BLaER1 (cell line): ENCODE measurements at regions not wholly inside any gene's neighbourhood (a gene's known extent, or its start where the extent isn't known, plus 50 kb on each side); places are given as distances from the start of the nearest gene placed in this dataset.

Experiments used
- H3K27ac ChIP-seq: shearing (Covaris generic); formaldehyde crosslinking; 2 replicates; pipeline ENCODE4 v1.8.1; 2022
- H3K27me3 ChIP-seq: shearing (Covaris generic); formaldehyde crosslinking; 2 replicates; pipeline ENCODE4 v1.8.1; 2022
- H3K36me3 ChIP-seq: shearing (Covaris generic); formaldehyde crosslinking; 2 replicates; pipeline ENCODE4 v1.8.1; 2022
- H3K4me1 ChIP-seq: shearing (Covaris generic); formaldehyde crosslinking; 2 replicates; pipeline ENCODE4 v1.8.1; 2022
- H3K4me2 ChIP-seq: shearing (Covaris generic); formaldehyde crosslinking; 2 replicates; pipeline ENCODE4 v1.8.1; 2022
- H3K4me3 ChIP-seq: shearing (Covaris generic); formaldehyde crosslinking; 2 replicates; pipeline ENCODE4 v1.8.1; 2022
- H3K9ac ChIP-seq: shearing (Covaris generic); formaldehyde crosslinking; 2 replicates; pipeline ENCODE4 v1.8.1; 2022
- H3K9me3 ChIP-seq: shearing (Covaris generic); formaldehyde crosslinking; 2 replicates; pipeline ENCODE4 v1.8.1; 2022
- H4K20me1 ChIP-seq: shearing (Covaris generic); formaldehyde crosslinking; 2 replicates; pipeline ENCODE4 v1.8.1; 2022
- Cebpa-rat ChIP-seq: shearing (Covaris generic); IDR thresholded peaks from 2 replicates; pipeline ENCODE4 v1.8.1; 2022

DNA sequence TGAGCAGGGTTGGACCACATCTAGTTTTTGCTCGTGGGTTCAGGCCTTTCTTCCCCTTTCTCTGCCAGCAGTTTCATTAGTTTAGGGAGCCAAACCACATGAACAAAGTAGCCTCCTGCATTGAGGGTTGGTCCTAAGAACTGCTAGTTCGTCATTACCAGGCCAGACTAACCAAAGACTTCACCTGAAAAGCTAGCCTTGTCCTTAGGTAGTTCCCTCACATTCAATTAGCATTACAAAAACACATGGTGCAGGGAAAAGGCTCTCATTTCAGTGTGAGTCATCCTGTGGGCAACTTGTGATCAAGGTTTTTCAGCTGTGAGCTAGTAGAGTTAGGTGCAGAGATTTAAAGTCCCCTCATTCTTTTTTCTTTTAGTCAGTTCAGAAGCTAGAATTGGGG, 279.3 kb upstream of the CTNNB1 start:
- no peak for TF ChIP-seq Cebpa-rat
- H3K36me3 ChIP-seq: no peaks in the 10 kb centered on the region
- H3K27ac ChIP-seq: no peak overlapping the region
- no peaks in the 10 kb centered on the region for H3K27me3 ChIP-seq
- no peak overlapping the region for H3K4me3 ChIP-seq
- no peak overlapping the region for H3K4me2 ChIP-seq
- H3K9me3 ChIP-seq: peaks cover 4% of the 10 kb centered on the region; the same call in 1 of the 2 replicates
- H3K9ac ChIP-seq: no peak overlapping the region
- no peaks in the 10 kb centered on the region for H4K20me1 ChIP-seq
- H3K4me1 ChIP-seq: no peaks in the 10 kb centered on the region

- no peak overlapping the region for H3K4me2 ChIP-seq
- H4K20me1 ChIP-seq: no peaks in the 10 kb centered on the region
- no peak overlapping the region for H3K27ac ChIP-seq
- peaks cover 4% of the 10 kb centered on the region; the same call in 1 of the 2 replicates for H3K9me3 ChIP-seq
- H3K36me3 ChIP-seq: no peaks in the 10 kb centered on the region
- TF ChIP-seq Cebpa-rat: no peak
- H3K9ac ChIP-seq: no peak overlapping the region
- no peaks in the 10 kb centered on the region for H3K4me1 ChIP-seq
- no peak overlapping the region for H3K4me3 ChIP-seq
- no peaks in the 10 kb centered on the region for H3K27me3 ChIP-seq
These were observed 278.1 kb upstream of the CTNNB1 start for GRCh38 chr3:40921251-40921650.

GRCh38 chr3:40923143-40923542, 276.2 kb upstream of the CTNNB1 start:
- no peak for TF ChIP-seq Cebpa-rat
- Histone ChIP-seq H3K36me3 (no peaks in the 10 kb centered on the region), H3K4me1 (no peaks in the 10 kb centered on the region), H4K20me1 (no peaks in the 10 kb centered on the region), H3K4me2 (no peak overlapping the region), H3K9ac (no peak overlapping the region), H3K9me3 (peaks cover 4% of the 10 kb centered on the region; the same call in 1 of the 2 replicates), H3K4me3 (no peak overlapping the region), H3K27me3 (no peaks in the 10 kb centered on the region), H3K27ac (no peak overlapping the region)

- Histone ChIP-seq H3K4me1 (no peaks in the 10 kb centered on the region), H3K27ac (no peak overlapping the region), H3K36me3 (no peaks in the 10 kb centered on the region), H3K27me3 (no peaks in the 10 kb centered on the region), H3K9me3 (peaks cover 4% of the 10 kb centered on the region; the same call in 1 of the 2 replicates), H4K20me1 (no peaks in the 10 kb centered on the region), H3K4me3 (no peak overlapping the region), H3K9ac (no peak overlapping the region), H3K4me2 (no peak overlapping the region)
- no peak for TF ChIP-seq Cebpa-rat
These were observed 275.7 kb upstream of the CTNNB1 start for GRCh38 chr3:40923651-40924050.

- no peak overlapping the region for H3K4me3 ChIP-seq
- H3K27me3 ChIP-seq: no peaks in the 10 kb centered on the region
- H4K20me1 ChIP-seq: no peaks in the 10 kb centered on the region
- H3K4me1 ChIP-seq: no peaks in the 10 kb centered on the region
- H3K36me3 ChIP-seq: no peaks in the 10 kb centered on the region
- no peak overlapping the region for H3K27ac ChIP-seq
- TF ChIP-seq Cebpa-rat: no peak
- no peak overlapping the region for H3K4me2 ChIP-seq
- H3K9me3 ChIP-seq: peaks cover 4% of the 10 kb centered on the region; the same call in 1 of the 2 replicates
- no peak overlapping the region for H3K9ac ChIP-seq
These were observed 274.7 kb upstream of the CTNNB1 start for GRCh38 chr3:40924559-40925141.

DNA sequence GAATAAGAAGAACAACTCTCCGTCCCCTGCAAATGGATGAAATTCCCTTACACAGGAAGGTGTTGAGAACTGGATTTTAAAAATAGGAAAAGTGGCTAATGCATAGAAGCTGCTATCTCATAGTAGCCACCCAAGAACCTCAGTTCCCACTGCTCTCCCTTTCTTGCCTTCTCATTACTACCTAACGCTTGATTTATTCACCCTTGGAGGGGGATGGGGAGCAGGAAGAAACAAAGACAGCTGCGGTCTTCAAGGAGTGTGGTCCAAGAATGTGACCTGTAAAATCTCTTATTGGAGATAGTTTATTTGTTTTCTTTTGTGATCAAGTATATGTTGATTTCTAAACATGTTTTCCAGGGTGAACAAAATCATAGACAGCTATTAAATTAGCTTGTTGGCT, 274.1 kb upstream of the CTNNB1 start:
- no peak for TF ChIP-seq Cebpa-rat
- no peak overlapping the region for H3K4me2 ChIP-seq

GRCh38 chr3:40930131-40930538, 269.2 kb upstream of the CTNNB1 start:
- H3K9me3 ChIP-seq: no peaks in the 10 kb centered on the region
- H4K20me1 ChIP-seq: no peaks in the 10 kb centered on the region
- no peaks in the 10 kb centered on the region for H3K36me3 ChIP-seq
- no peaks in the 10 kb centered on the region for H3K4me1 ChIP-seq
- no peaks in the 10 kb centered on the region for H3K27me3 ChIP-seq
- H3K27ac ChIP-seq: no peak overlapping the region
- TF ChIP-seq Cebpa-rat: no peak
- H3K9ac ChIP-seq: no peak overlapping the region
- H3K4me2 ChIP-seq: no peak overlapping the region
- no peak overlapping the region for H3K4me3 ChIP-seq

More for the DNA sequence above, 274.1 kb upstream of the CTNNB1 start:
- no peak overlapping the region for H3K27ac ChIP-seq
- no peaks in the 10 kb centered on the region for H3K4me1 ChIP-seq
- H3K27me3 ChIP-seq: no peaks in the 10 kb centered on the region
- no peak overlapping the region for H3K9ac ChIP-seq
- H4K20me1 ChIP-seq: no peaks in the 10 kb centered on the region
- peaks cover 4% of the 10 kb centered on the region; the same call in 1 of the 2 replicates for H3K9me3 ChIP-seq
- H3K36me3 ChIP-seq: no peaks in the 10 kb centered on the region
- H3K4me3 ChIP-seq: no peak overlapping the region

GRCh38 chr3:40930756-40931155, 268.5 kb upstream of the CTNNB1 start:
- no peak overlapping the region for H3K4me2 ChIP-seq
- H3K27ac ChIP-seq: no peak overlapping the region
- H3K9me3 ChIP-seq: no peaks in the 10 kb centered on the region
- no peaks in the 10 kb centered on the region for H3K36me3 ChIP-seq
- H3K27me3 ChIP-seq: no peaks in the 10 kb centered on the region
- no peaks in the 10 kb centered on the region for H4K20me1 ChIP-seq
- no peaks in the 10 kb centered on the region for H3K4me1 ChIP-seq
- TF ChIP-seq Cebpa-rat: no peak
- H3K4me3 ChIP-seq: no peak overlapping the region
- H3K9ac ChIP-seq: no peak overlapping the region

DNA sequence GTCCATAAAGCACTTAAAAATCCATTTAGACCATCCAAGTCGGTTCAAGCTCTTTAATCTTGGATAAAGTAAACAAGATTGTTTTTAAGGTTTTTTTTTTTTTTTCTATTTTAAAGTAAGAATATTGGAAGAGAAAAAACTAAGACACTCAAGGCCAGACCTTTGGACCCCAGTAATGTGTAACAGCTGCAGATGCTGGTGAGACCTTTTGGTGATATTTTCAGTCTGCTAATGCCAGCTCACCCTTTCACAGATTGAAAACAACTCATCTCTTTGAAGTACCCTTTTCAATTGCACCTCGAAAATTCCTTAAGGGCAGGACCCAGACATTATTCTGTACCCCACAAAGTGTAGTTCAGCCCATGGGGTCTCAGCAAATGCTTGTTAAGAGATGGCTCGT, 260.7 kb upstream of the CTNNB1 start:
- Histone ChIP-seq H3K27ac (no peak overlapping the region), H4K20me1 (no peaks in the 10 kb centered on the region)

GRCh38 chr3:40939030-40939740, 260.1 kb upstream of the CTNNB1 start:
- H4K20me1 ChIP-seq: no peaks in the 10 kb centered on the region
- H3K4me1 ChIP-seq: peaks cover 6% of the 10 kb centered on the region
- H3K4me3 ChIP-seq: no peak overlapping the region
- no peaks in the 10 kb centered on the region for H3K36me3 ChIP-seq
- H3K4me2 ChIP-seq: no peak overlapping the region
- H3K27ac ChIP-seq: no peak overlapping the region
- no peak overlapping the region for H3K9ac ChIP-seq
- TF ChIP-seq Cebpa-rat: no peak
- H3K27me3 ChIP-seq: no peaks in the 10 kb centered on the region
- H3K9me3 ChIP-seq: no peaks in the 10 kb centered on the region

More for the DNA sequence above, 260.7 kb upstream of the CTNNB1 start:
- no peaks in the 10 kb centered on the region for H3K9me3 ChIP-seq
- H3K27me3 ChIP-seq: no peaks in the 10 kb centered on the region
- no peak overlapping the region for H3K4me2 ChIP-seq
- H3K36me3 ChIP-seq: no peaks in the 10 kb centered on the region
- H3K4me1 ChIP-seq: no peaks in the 10 kb centered on the region
- no peak for TF ChIP-seq Cebpa-rat
- no peak overlapping the region for H3K9ac ChIP-seq
- no peak overlapping the region for H3K4me3 ChIP-seq
